GM21786 (cell line): ENCODE measurements at regions not wholly inside any gene's neighbourhood (a gene's known extent, or its start where the extent isn't known, plus 50 kb on each side); places are given as distances from the start of the nearest gene placed in this dataset.

Experiments used
- ATAC-seq: cut with Tn5 transposase; IDR thresholded peaks from one replicate; pipeline ENCODE4 v1.9.1; 2021; ENCODE audit not compliant: unreplicated experiment

DNA sequence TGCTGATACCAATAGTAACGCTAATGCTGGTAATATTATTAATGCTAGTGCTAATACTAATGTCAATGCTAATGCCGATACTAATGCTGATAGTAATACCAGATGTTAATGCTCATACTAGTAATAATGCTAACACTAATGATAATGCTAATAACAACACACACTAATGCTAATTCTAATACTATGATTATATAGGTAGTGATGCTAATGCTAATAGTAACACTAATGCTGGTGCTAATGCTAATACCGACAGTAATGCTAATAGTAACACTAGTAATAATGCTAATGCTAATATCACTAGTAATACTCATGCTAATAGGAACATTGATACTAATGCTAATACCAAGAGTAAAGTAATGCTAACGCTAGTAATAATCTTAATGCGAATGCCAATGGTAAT is 406.4 kb upstream of the RNF32 start:
- ATAC-seq = no peak

DNA sequence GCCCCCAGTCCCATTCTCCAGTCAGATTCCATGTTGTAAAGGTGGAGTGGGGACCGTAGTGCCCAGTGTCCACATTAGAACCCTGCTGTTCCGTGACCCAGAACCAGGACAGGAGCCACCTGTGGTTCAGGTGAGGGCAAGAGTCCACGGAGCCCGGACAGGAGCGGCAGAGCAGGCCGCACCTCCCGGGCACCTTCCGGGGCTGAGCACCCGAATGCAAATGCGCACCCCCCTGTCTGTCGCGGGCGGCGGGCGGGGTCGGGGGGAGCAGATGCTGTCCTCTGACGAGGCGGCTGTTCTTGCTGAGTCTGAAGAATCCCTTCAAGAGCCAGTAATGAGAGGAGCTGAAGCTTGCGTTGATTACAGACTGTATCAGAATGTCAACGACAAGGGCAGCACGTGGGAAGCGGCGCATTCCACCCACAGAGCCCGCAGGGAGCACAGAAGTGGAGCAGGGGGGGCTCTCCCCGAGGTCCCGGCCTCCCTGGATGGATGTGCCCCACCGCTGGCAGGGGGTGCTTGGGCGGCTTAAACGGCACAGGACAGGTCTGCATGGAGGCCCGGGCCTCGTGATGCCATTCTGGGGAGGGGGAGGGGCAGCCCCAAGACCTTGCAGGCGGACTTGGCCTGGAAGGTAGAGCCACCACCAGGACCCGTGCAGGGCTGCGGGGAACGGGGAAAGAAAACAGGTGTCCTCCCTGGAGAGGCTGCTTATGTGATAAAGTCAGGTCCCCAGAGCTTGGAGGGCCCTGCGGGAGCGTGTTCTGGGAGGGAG is 407.5 kb upstream of the RNF32 start:
- ATAC-seq = no peak

DNA sequence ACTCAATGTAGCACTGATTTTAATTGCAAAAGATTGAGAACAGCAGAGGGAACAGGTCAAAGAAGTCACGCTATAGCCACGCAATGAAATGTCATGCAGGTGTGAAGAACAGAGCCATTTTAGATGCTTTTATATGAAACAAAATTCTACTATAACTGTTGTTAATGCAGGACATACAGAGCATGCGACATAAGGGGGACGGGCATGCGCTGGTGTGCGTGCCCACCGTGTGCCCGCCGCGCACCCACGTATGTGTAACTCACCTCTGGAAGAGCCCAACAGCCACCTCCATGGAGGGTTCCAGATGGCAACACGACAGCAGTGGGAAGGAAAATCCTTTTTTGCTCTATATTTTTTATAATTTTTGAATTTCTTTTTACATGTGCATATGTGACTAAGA is 410.0 kb upstream of the RNF32 start:
- no peak for ATAC-seq

- ATAC-seq = no peak
Observed at GRCh38 chr7:156224833-156225225, 412.6 kb upstream of the SHH start.

DNA sequence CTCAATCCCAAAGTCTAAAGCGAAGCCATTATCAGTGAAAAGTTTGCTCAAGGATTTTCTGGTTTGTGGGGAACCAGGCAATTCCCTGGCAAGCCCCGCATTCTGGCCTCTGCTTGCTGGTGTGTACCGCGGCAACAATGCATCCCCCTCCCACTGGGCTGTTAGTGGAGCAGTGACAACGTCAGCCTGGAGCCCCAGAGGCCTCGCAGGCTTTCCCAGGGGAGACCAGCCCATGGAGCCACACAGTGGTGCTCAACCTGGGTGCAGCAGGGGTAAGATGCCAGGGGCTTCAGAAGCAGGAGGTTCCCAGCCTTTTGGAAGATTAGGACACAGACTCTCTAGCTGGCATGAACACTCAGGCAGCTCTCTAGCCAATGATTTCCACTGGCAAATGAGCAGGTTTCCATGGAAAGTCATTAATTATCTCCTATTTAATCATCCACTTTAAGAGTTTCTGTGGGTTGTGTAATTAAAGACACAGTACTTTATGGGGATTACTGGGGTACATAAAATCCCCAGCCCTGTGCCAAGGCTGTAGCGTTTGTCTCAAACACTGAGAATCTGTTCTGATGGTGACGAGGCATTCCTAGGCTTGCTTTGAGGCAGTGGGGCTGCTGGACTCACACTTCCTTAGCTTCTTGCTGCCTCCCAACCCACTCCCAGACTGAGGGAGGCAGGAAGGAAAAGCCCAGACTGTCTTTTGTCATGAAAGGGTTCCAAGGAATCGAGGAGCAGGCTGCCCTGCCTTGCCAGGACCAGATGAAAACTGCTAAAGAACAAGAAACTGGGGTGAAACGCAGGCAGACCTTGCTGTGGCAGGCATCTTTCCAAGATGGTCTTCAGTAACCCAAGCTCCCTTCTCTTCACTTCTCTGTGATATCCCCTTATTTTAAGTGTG is 411.9 kb upstream of the SHH start:
- no peak for ATAC-seq

- ATAC-seq = no peak
Observed at GRCh38 chr7:156222611-156223010, 410.3 kb upstream of the SHH start.

- ATAC-seq = no peak
Observed at GRCh38 chr7:156222151-156222550, 409.9 kb upstream of the SHH start.

GRCh38 chr7:156220701-156221100 is 408.4 kb upstream of the SHH start:
- no peak for ATAC-seq

DNA sequence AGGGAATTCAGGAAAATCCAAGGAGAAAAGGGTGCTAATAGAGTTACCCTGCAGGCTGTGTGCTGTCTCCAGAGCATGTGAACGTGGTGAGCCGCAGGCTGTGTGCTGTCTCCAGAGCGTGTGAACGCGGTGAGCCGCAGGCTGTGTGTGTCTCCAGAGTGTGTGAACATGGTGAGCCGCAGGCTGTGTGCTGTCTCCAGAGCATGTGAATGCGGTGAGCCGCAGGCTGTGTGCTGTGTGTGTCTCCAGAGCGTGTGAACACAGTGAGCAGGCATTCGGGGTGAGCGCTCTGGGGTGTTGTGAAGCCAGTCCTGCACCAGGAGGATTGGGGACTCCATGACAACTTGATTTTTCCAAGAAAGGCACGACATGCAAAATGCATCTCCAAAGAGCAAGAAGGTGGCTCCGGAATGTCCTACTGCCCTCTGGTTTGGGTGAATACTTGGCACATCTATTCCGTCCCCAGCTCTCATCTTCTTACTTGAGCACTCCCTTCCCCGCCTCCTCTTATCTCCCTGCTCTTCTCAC is 407.9 kb upstream of the SHH start:
- no peak for ATAC-seq

GRCh38 chr7:156219307-156220077 is 407.2 kb upstream of the SHH start:
- no peak for ATAC-seq

DNA sequence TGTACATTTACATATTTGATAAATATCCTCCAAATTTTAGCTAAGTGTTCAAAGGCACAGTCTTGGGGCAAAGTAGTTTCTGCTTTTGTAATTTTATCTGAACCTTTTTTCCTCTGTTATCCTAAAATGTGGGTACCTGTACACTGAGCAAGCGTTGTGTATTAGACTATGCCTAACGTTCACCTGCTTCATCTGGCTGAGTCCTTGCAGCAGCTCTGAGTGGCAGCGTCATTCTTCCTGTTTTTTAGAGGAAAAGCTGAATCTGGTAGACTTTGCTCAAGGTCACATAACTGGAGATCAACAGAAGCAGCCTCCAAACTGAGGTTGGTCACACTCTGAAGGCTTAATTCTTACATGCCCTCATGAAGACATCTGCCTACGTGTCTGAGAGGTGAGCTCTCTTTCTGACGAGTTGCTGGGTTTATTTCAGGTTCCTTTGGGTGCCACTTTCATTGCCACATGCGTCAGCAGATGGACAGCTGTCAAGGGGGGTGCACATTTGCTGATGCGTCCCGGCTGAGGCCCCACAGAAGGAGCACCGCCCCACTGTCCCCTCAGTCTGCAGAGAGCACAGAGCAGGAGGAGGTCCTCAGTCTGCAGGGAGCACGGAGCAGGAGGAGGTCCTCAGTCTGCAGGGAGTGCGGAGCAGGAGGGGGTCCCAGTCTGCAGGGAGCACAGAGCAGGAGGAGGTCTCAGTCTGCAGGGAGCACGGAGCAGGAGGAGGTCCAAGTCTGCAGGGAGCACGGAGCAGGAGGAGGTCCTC is 406.5 kb upstream of the SHH start:
- ATAC-seq = no peak

DNA sequence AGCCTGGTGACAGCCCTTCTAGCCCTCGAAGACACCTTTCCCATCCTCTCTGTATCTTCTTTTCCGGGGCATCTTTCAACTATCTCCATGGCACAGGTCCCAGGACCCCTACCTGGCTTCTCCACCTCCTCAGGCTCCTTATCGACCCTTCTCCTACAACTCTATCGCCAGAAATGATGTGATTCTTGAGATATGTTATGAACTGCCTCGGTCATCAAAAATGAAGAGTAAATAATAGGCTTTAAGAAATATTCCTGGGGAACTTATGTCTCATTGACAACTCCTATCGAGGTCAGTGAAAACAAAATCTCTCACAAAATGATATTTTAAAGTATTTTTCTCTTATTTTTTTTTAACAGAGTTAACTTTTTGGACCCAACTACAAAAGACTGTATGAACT is 405.5 kb upstream of the SHH start:
- no peak for ATAC-seq

DNA sequence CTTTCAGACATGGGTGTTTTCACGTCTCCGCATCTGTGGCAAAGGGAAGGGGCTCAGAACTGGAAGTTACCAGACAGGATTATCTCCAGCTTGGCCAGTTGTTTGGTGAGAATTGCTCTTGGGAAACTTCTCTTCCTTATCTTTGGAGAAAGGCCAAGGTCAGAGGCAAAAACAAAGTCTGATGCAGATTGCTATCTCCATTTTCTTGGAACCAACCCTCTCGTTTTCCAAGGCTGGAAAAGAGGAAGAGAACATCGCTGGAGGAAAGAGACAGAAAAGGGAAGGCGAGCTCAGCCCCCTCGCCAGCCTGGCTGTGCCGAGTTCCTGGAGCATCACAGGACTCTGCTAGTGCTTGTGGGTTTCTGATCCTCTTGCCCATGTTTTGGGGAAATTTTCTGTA is 396.8 kb upstream of the SHH start:
- ATAC-seq = no peak

DNA sequence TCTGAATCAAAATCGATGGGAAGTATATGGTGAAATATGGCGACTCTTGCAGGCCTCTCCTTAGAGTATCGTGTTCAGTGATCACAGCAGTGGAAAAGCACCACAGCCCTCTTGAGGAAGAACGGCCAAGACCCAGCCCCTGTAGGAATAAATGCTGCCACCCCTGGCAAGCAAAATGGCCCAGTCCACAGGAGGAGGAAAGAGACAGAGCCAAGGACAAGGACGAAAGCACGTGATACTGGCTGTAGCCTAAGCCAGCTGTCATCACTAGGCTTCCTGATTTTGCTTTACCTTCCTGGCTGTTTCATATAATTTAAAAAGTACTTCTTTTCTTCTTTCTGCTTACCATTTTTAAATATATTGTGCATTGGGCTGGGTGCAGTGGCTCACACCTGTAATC is 395.0 kb upstream of the SHH start:
- no peak for ATAC-seq

GRCh38 chr7:156206174-156206573 is 393.9 kb upstream of the SHH start:
- ATAC-seq = no peak

DNA sequence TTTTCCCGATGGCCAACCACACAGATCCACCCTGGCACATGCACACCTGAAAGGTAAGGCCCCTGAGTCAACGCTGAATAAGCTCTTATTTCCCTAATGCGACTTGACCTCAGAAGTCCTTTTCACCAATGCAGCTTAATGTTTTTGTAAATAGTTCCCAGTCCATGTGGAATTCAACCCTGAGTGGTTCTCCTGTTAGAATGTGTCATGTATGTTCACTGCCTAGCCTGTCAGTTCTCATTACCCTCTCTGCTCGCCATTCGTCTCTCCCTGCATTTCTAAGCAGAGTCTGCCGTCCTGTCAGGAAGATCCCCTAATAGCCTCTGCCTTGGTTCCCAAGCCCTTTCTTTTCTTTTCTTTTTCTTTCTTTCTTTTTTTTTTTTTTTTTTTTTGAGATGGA is 392.6 kb upstream of the SHH start:
- ATAC-seq = no peak

GRCh38 chr7:156203923-156204322 is 391.7 kb upstream of the SHH start:
- no peak for ATAC-seq

DNA sequence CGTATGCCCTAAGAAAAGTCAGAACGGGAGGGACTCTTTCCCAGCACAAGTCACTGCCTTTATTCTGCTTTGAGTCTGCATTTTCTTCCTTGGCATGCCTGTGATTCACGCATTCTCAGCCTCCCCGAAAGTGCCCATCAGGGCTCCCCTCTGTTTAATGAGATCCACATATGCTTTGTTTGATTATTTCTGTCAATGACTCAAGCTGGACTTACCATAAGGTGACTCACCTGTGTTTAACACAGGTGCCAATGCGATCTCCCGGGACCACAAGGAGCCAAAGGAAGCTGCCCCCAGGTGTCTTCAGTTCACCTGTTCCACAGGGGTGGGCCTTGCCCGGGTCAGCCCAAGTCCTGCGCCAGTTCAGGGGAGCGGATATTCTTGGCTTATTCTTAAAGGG is 386.0 kb upstream of the SHH start:
- ATAC-seq = no peak

DNA sequence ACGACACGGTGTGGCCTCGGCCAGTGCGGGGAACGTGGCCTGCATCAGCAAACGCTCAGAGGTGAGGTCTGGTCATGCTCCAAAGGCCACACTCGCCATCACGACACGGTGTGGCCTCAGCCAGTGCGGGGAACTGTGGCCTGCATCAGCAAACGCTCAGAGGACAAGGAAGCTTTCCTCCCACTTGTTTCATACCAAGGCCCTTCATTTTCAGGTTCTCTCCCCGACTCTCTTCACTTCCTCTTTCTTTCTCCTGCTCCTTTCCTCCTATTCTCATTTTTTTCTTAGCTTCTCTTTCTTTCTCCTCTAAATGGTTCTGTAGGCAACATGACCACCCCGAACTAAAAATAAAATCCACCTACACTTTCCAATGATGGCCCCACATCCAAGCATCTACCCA is 384.4 kb upstream of the SHH start:
- ATAC-seq = no peak

DNA sequence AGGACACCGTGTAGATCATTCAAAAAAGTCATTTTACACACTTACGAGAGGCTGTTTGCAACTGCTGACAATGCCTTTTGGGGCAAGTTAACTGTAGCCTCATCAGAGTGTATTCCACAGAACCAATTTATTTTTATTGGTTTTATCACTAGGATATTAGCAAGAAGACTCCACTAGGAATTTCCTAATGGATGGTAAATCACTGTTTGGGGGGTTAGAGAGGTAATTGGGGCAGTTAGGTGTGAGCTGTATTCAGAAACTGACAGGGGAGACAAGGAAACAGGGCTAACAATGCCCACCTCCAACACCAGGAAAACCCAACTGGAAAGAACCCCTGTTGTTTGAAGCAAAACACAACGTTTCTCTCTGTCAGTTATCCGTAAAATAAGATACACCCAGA is 383.0 kb upstream of the SHH start:
- ATAC-seq = no peak

- ATAC-seq = no peak
Observed at GRCh38 chr7:156194813-156195212, 382.6 kb upstream of the SHH start.
